H1 (cell line): ENCODE measurements at regions not wholly inside any gene's neighbourhood (a gene's known extent, or its start where the extent isn't known, plus 50 kb on each side); places are given as distances from the start of the nearest gene placed in this dataset.

Experiments used
- CBX5 ChIP-seq: fragments of 300-800, 300-1000 bp; sonication (generic); IDR thresholded peaks from 2 replicates; pipeline ENCODE4 v1.7.1; 2016; ENCODE audit warnings: antibody characterized with exemption, low read length, low read depth
- TF ChIP-seq, protein P1 (sequence below): fragments of 300-600 bp; sonication (generic); IDR thresholded peaks from 2 replicates; pipeline ENCODE4 v1.7.1; 2012; ENCODE audit warnings: low read length, moderate library complexity, mild to moderate bottlenecking, inconsistent platforms; ENCODE audit not compliant: insufficient replicate concordance

- TF ChIP-seq, protein P1, sequence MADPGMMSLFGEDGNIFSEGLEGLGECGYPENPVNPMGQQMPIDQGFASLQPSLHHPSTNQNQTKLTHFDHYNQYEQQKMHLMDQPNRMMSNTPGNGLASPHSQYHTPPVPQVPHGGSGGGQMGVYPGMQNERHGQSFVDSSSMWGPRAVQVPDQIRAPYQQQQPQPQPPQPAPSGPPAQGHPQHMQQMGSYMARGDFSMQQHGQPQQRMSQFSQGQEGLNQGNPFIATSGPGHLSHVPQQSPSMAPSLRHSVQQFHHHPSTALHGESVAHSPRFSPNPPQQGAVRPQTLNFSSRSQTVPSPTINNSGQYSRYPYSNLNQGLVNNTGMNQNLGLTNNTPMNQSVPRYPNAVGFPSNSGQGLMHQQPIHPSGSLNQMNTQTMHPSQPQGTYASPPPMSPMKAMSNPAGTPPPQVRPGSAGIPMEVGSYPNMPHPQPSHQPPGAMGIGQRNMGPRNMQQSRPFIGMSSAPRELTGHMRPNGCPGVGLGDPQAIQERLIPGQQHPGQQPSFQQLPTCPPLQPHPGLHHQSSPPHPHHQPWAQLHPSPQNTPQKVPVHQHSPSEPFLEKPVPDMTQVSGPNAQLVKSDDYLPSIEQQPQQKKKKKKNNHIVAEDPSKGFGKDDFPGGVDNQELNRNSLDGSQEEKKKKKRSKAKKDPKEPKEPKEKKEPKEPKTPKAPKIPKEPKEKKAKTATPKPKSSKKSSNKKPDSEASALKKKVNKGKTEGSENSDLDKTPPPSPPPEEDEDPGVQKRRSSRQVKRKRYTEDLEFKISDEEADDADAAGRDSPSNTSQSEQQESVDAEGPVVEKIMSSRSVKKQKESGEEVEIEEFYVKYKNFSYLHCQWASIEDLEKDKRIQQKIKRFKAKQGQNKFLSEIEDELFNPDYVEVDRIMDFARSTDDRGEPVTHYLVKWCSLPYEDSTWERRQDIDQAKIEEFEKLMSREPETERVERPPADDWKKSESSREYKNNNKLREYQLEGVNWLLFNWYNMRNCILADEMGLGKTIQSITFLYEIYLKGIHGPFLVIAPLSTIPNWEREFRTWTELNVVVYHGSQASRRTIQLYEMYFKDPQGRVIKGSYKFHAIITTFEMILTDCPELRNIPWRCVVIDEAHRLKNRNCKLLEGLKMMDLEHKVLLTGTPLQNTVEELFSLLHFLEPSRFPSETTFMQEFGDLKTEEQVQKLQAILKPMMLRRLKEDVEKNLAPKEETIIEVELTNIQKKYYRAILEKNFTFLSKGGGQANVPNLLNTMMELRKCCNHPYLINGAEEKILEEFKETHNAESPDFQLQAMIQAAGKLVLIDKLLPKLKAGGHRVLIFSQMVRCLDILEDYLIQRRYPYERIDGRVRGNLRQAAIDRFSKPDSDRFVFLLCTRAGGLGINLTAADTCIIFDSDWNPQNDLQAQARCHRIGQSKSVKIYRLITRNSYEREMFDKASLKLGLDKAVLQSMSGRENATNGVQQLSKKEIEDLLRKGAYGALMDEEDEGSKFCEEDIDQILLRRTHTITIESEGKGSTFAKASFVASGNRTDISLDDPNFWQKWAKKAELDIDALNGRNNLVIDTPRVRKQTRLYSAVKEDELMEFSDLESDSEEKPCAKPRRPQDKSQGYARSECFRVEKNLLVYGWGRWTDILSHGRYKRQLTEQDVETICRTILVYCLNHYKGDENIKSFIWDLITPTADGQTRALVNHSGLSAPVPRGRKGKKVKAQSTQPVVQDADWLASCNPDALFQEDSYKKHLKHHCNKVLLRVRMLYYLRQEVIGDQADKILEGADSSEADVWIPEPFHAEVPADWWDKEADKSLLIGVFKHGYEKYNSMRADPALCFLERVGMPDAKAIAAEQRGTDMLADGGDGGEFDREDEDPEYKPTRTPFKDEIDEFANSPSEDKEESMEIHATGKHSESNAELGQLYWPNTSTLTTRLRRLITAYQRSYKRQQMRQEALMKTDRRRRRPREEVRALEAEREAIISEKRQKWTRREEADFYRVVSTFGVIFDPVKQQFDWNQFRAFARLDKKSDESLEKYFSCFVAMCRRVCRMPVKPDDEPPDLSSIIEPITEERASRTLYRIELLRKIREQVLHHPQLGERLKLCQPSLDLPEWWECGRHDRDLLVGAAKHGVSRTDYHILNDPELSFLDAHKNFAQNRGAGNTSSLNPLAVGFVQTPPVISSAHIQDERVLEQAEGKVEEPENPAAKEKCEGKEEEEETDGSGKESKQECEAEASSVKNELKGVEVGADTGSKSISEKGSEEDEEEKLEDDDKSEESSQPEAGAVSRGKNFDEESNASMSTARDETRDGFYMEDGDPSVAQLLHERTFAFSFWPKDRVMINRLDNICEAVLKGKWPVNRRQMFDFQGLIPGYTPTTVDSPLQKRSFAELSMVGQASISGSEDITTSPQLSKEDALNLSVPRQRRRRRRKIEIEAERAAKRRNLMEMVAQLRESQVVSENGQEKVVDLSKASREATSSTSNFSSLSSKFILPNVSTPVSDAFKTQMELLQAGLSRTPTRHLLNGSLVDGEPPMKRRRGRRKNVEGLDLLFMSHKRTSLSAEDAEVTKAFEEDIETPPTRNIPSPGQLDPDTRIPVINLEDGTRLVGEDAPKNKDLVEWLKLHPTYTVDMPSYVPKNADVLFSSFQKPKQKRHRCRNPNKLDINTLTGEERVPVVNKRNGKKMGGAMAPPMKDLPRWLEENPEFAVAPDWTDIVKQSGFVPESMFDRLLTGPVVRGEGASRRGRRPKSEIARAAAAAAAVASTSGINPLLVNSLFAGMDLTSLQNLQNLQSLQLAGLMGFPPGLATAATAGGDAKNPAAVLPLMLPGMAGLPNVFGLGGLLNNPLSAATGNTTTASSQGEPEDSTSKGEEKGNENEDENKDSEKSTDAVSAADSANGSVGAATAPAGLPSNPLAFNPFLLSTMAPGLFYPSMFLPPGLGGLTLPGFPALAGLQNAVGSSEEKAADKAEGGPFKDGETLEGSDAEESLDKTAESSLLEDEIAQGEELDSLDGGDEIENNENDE: no peak
- TF ChIP-seq CBX5: no peak
Measured at GRCh38 chr4:137602436-137602835, 70.1 kb upstream of the PCDH18 start (continued).
